Thymus (tissue), 11 donors: ENCODE measurements at regions not wholly inside any gene's neighbourhood (a gene's known extent, or its start where the extent isn't known, plus 50 kb on each side); places are given as distances from the start of the nearest gene placed in this dataset.

Experiments
- DNase-seq, 9 donors: peaks; one replicate each; pipeline ENCODE4 v3.0.0-alpha.2; 2013; ENCODE audit warnings: low spot score in 9 of 9, low read depth in 6 of 9, missing footprints in 1 of 9
- H3K27ac ChIP-seq, 2 donors: one replicate each; pipeline ENCODE4 v1.5.1; 2013; ENCODE audit warnings: control low read depth in 1 of 2, low read depth in 1 of 2, low read length in 1 of 2, mild to moderate bottlenecking in 1 of 2, moderate library complexity in 1 of 2
- H3K27me3 ChIP-seq, 2 donors: one replicate each; pipeline ENCODE4 v1.5.1; 2013; ENCODE audit warnings: low read length in 1 of 2; ENCODE audit not compliant: control insufficient read depth in 2 of 2, insufficient read depth in 1 of 2
- H3K36me3 ChIP-seq, 2 donors: one replicate each; pipeline ENCODE4 v1.5.1; 2013; ENCODE audit warnings: low read length in 1 of 2, mild to moderate bottlenecking in 1 of 2, moderate library complexity in 1 of 2; ENCODE audit not compliant: control insufficient read depth in 2 of 2, insufficient read depth in 2 of 2
- H3K4me1 ChIP-seq, 2 donors: one replicate each; pipeline ENCODE4 v1.5.1; 2013; ENCODE audit warnings: low read length in 2 of 2; ENCODE audit not compliant: control insufficient read depth in 2 of 2, insufficient read depth in 2 of 2
- H3K4me3 ChIP-seq, 2 donors: one replicate each; pipeline ENCODE4 v1.5.1; 2013; ENCODE audit warnings: low read length in 2 of 2, control low read depth in 1 of 2, mild to moderate bottlenecking in 1 of 2
- H3K9me3 ChIP-seq, 2 donors: one replicate each; pipeline ENCODE4 v1.5.1; 2013; ENCODE audit warnings: low read length in 1 of 2, mild to moderate bottlenecking in 1 of 2; ENCODE audit not compliant: control insufficient read depth in 2 of 2, insufficient read depth in 1 of 2
- WGBS: extraction: QIAGEN DNeasy Blood & Tissue Kit; methylation state at CpG from one replicate; pipeline ENCODE4 v1.1.7; 2013; 5-methylcytosine and 5-hydroxymethylcytosine counted together
- donor health status: healthy.

- DNase-seq = no peak
- Histone ChIP-seq H3K27ac (no peak overlapping the region), H3K27me3 (no peaks in the 10 kb centered on the region), H3K9me3 (no peaks in the 10 kb centered on the region), H3K4me3 (no peak overlapping the region), H3K4me1 (no peaks in the 10 kb centered on the region), H3K36me3 (no peaks in the 10 kb centered on the region)
- WGBS = 75% methylated on average over 1 of the region's 1 CpG
These were observed 473.6 kb downstream of the SOX2 start for GRCh38 chr3:182185313-182185712.

- Histone ChIP-seq H3K36me3 (no peaks in the 10 kb centered on the region), H3K4me1 (no peaks in the 10 kb centered on the region), H3K27ac (no peak overlapping the region), H3K4me3 (no peak overlapping the region), H3K27me3 (no peaks in the 10 kb centered on the region), H3K9me3 (no peaks in the 10 kb centered on the region)
- no peak for DNase-seq
- WGBS = 97% methylated on average over 2 of the region's 2 CpGs
These were observed 478.3 kb downstream of the SOX2 start for GRCh38 chr3:182190056-182190455.

- no peak for DNase-seq
- no peaks in the 10 kb centered on the region for H3K9me3 ChIP-seq
- no peaks in the 10 kb centered on the region for H3K4me1 ChIP-seq
- H3K27me3 ChIP-seq = no peaks in the 10 kb centered on the region
- 91% methylated on average over 1 of the region's 1 CpG for WGBS
- no peak overlapping the region for H3K4me3 ChIP-seq
- H3K36me3 ChIP-seq = no peaks in the 10 kb centered on the region
- no peak overlapping the region for H3K27ac ChIP-seq
These were observed 486.6 kb downstream of the SOX2 start for GRCh38 chr3:182198345-182198744.

GRCh38 chr3:182201456-182202168 is 489.9 kb downstream of the SOX2 start:
- H3K4me3 ChIP-seq = no peak overlapping the region
- H3K4me1 ChIP-seq = no peaks in the 10 kb centered on the region
- H3K9me3 ChIP-seq = no peaks in the 10 kb centered on the region
- no peaks in the 10 kb centered on the region for H3K36me3 ChIP-seq
- DNase-seq = no peak
- 88% methylated on average over 11 of the region's 11 CpGs for WGBS
- H3K27ac ChIP-seq = no peak overlapping the region
- no peaks in the 10 kb centered on the region for H3K27me3 ChIP-seq

GRCh38 chr3:182212479-182213076 is 500.9 kb downstream of the SOX2 start:
- Histone ChIP-seq H3K9me3 (no peaks in the 10 kb centered on the region), H3K27ac (no peak overlapping the region), H3K4me1 (no peaks in the 10 kb centered on the region), H3K27me3 (no peaks in the 10 kb centered on the region), H3K36me3 (no peaks in the 10 kb centered on the region), H3K4me3 (no peak overlapping the region)
- no peak for DNase-seq
- 91% methylated on average over 4 of the region's 4 CpGs for WGBS

- Histone ChIP-seq H3K36me3 (no peaks in the 10 kb centered on the region), H3K27me3 (no peaks in the 10 kb centered on the region), H3K9me3 (no peaks in the 10 kb centered on the region), H3K4me1 (no peaks in the 10 kb centered on the region), H3K4me3 (no peak overlapping the region), H3K27ac (no peak overlapping the region)
- no peak for DNase-seq
- WGBS = 96% methylated on average over 4 of the region's 4 CpGs
These were observed 502.7 kb downstream of the SOX2 start for GRCh38 chr3:182214416-182214815.

- Histone ChIP-seq H3K4me3 (no peak overlapping the region), H3K27ac (no peak overlapping the region), H3K27me3 (no peaks in the 10 kb centered on the region), H3K4me1 (no peaks in the 10 kb centered on the region), H3K9me3 (no peaks in the 10 kb centered on the region), H3K36me3 (no peaks in the 10 kb centered on the region)
- DNase-seq = no peak
These were observed 504.2 kb downstream of the SOX2 start for GRCh38 chr3:182215881-182216280.

- H3K36me3 ChIP-seq = no peaks in the 10 kb centered on the region
- H3K4me3 ChIP-seq = no peak overlapping the region
- no peaks in the 10 kb centered on the region for H3K4me1 ChIP-seq
- DNase-seq = no peak
- H3K9me3 ChIP-seq = no peaks in the 10 kb centered on the region
- no peak overlapping the region for H3K27ac ChIP-seq
- no peaks in the 10 kb centered on the region for H3K27me3 ChIP-seq
- whole genome bisulfite sequencing = 83% methylated on average over 4 of the region's 4 CpGs
These were observed 504.7 kb downstream of the SOX2 start for GRCh38 chr3:182216311-182216970.

GRCh38 chr3:182220013-182220412 is 508.3 kb downstream of the SOX2 start:
- DNase-seq = no peak

More at GRCh38 chr3:182220013-182220412, 508.3 kb downstream of the SOX2 start:
- no peaks in the 10 kb centered on the region for H3K27me3 ChIP-seq
- no peaks in the 10 kb centered on the region for H3K4me1 ChIP-seq
- H3K9me3 ChIP-seq = no peaks in the 10 kb centered on the region
- WGBS = 71% methylated on average over 1 of the region's 1 CpG
- no peak overlapping the region for H3K27ac ChIP-seq
- H3K4me3 ChIP-seq = no peak overlapping the region
- no peaks in the 10 kb centered on the region for H3K36me3 ChIP-seq
